ENCODE measurements at regions not wholly inside any gene's neighbourhood (a gene's known extent, or its start where the extent isn't known, plus 50 kb on each side); places are given as distances from the start of the nearest gene placed in this dataset.

DNA sequence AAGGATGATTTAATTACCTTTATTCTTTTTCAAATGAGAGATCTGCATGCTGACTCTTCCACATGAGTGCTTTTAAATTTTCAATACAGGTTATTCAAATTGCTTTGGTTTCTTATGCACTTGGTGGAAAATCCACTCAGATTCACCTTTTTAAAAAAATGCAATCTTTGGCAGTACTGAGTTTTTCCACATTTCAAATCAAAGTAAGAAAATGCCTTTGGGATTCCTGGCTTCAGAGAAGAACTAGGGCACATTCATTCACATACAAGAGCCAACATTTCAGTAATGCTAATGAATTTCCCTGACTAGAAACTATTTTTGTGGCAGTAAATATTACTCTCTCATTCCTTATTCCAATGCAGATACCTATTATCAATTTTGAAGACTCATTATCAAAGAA lies 342.2 kb downstream of the ETNK1 start:
- no peak for TF ChIP-seq POLR2A (IDR thresholded peaks at IDR 0.05)
- TF ChIP-seq, protein P1, sequence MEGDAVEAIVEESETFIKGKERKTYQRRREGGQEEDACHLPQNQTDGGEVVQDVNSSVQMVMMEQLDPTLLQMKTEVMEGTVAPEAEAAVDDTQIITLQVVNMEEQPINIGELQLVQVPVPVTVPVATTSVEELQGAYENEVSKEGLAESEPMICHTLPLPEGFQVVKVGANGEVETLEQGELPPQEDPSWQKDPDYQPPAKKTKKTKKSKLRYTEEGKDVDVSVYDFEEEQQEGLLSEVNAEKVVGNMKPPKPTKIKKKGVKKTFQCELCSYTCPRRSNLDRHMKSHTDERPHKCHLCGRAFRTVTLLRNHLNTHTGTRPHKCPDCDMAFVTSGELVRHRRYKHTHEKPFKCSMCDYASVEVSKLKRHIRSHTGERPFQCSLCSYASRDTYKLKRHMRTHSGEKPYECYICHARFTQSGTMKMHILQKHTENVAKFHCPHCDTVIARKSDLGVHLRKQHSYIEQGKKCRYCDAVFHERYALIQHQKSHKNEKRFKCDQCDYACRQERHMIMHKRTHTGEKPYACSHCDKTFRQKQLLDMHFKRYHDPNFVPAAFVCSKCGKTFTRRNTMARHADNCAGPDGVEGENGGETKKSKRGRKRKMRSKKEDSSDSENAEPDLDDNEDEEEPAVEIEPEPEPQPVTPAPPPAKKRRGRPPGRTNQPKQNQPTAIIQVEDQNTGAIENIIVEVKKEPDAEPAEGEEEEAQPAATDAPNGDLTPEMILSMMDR (IDR thresholded peaks at IDR 0.05) = no peak
